Renal cortical epithelial cell (primary cell): ENCODE measurements at regions not wholly inside any gene's neighbourhood (a gene's known extent, or its start where the extent isn't known, plus 50 kb on each side); places are given as distances from the start of the nearest gene placed in this dataset.
A peak's percentile ranks its signal among the peaks of the same experiment; 100 is the strongest.

Source experiments
- DNase-seq: peaks from one replicate; pipeline ENCODE4 v3.0.0-alpha.2; 2011; ENCODE audit warnings: low read depth

GRCh38 chr14:76306131-76306530 is 69.8 kb upstream of the ESRRB start:
- no peak for DNase-seq

GRCh38 chr14:76307786-76308780 is 67.9 kb upstream of the ESRRB start:
- DNase-seq = no peak

- DNase-seq = no peak
These were observed 66.3 kb upstream of the ESRRB start for GRCh38 chr14:76309572-76310162.

GRCh38 chr14:76311079-76311758 is 64.7 kb upstream of the ESRRB start:
- DNase-seq = no peak

- DNase-seq = no peak
These were observed 63.1 kb upstream of the ESRRB start for GRCh38 chr14:76312821-76313220.

GRCh38 chr14:76313303-76313702 is 62.6 kb upstream of the ESRRB start:
- peak; percentile 13 for DNase-seq

GRCh38 chr14:76313852-76314251 is 62.1 kb upstream of the ESRRB start:
- peak; percentile 48 for DNase-seq

- no peak for DNase-seq
These were observed 61.4 kb upstream of the ESRRB start for GRCh38 chr14:76314521-76315034.

- no peak for DNase-seq
These were observed 55.5 kb upstream of the ESRRB start for GRCh38 chr14:76320486-76320885.

GRCh38 chr14:76320975-76321374 is 55.0 kb upstream of the ESRRB start:
- DNase-seq = no peak

- DNase-seq = no peak
These were observed 53.2 kb upstream of the ESRRB start for GRCh38 chr14:76322594-76323220.

GRCh38 chr14:76323331-76324050 is 52.4 kb upstream of the ESRRB start:
- DNase-seq = no peak

GRCh38 chr14:76324133-76324532 is 51.8 kb upstream of the ESRRB start:
- no peak for DNase-seq
